Activated CD4-positive, alpha-beta memory T cell treated with anti-CD3 and anti-CD28 coated beads, Interleukin-2, amount 10 ng/mL, durations not matched to agents 7 days and 5 days (primary cell): ENCODE measurements at regions not wholly inside any gene's neighbourhood (a gene's known extent, or its start where the extent isn't known, plus 50 kb on each side); places are given as distances from the start of the nearest gene placed in this dataset.

Experiments used
- CTCF ChIA-PET: fragments of 350-600 bp; sonication (Branson Sonifier 250); formaldehyde crosslinking; loops from one replicate; lab custom pipeline; 2021; ENCODE audit warnings: antibody characterized with exemption, inconsistent platforms; lab: Charles Lee
- POLR2A ChIA-PET: fragments of 350-600 bp; sonication (Branson Sonifier 250); formaldehyde crosslinking; loops from one replicate; lab custom pipeline; 2021; ENCODE audit warnings: antibody characterized with exemption; lab: Charles Lee
- DNase-seq: peaks from one replicate; pipeline ENCODE4 v3.0.0-alpha.2; 2020
- H3K27ac Mint-ChIP-seq: one replicate; pipeline ENCODE4 v1.8.0; 2021; ENCODE audit warnings: mild to moderate bottlenecking, mixed read lengths
- H3K27me3 Mint-ChIP-seq: one replicate; pipeline ENCODE4 v1.8.0; 2021; ENCODE audit warnings: mixed read lengths
- H3K36me3 Mint-ChIP-seq: one replicate; pipeline ENCODE4 v1.8.0; 2021; ENCODE audit warnings: low read depth, mixed read lengths
- H3K4me1 Mint-ChIP-seq: one replicate; pipeline ENCODE4 v1.8.0; 2021; ENCODE audit warnings: mixed read lengths
- H3K4me3 Mint-ChIP-seq: one replicate; pipeline ENCODE4 v1.8.0; 2021; ENCODE audit warnings: mild to moderate bottlenecking, mixed read lengths
- H3K9me3 Mint-ChIP-seq: one replicate; pipeline ENCODE4 v1.8.0; 2021; ENCODE audit warnings: mixed read lengths

GRCh38 chr16:79658301-79659033, 57.9 kb upstream of the MAF start:
- Mint-ChIP-seq H3K9me3 (peaks cover 2% of the 10 kb centered on the region), H3K27ac (no peak overlapping the region), H3K27me3 (peaks cover 19% of the 10 kb centered on the region), H3K36me3 (peaks cover 8% of the 10 kb centered on the region), H3K4me3 (no peak overlapping the region), H3K4me1 (peaks cover 8% of the 10 kb centered on the region)
- peak; percentile 42 for DNase-seq
- ChIA-PET CTCF (no interaction called here), POLR2A (interaction anchor here (0.5 to 2.2 kb wide), 3 partner anchors 18 to 58 kb away, joined by 3 to 6 read pairs (median 3); partner anchors contain the start of gene MAF)

GRCh38 chr16:79656553-79657115, 56.1 kb upstream of the MAF start:
- no peak for DNase-seq
- Mint-ChIP-seq H3K36me3 (peaks cover 9% of the 10 kb centered on the region), H3K27ac (no peak overlapping the region), H3K9me3 (no peaks in the 10 kb centered on the region), H3K27me3 (peaks cover 12% of the 10 kb centered on the region), H3K4me3 (no peak overlapping the region), H3K4me1 (peaks cover 8% of the 10 kb centered on the region)
- POLR2A ChIA-PET, result interaction anchor here (0.9 kb wide), 1 partner anchor 25 kb away, joined by 3 read pairs; no protein-coding TSS in a partner anchor
- CTCF ChIA-PET, result no interaction called here

- DNase-seq, result no peak
- Mint-ChIP-seq H3K4me1 (peaks cover 6% of the 10 kb centered on the region), H3K9me3 (no peaks in the 10 kb centered on the region), H3K4me3 (no peak overlapping the region), H3K27me3 (peaks cover 7% of the 10 kb centered on the region), H3K27ac (no peak overlapping the region), H3K36me3 (peaks cover 4% of the 10 kb centered on the region)
- ChIA-PET POLR2A (interaction anchor here (1.6 kb wide), 1 partner anchor 53 kb away, joined by 5 read pairs; the partner anchor contains the start of gene MAF), CTCF (no interaction called here)
Measured at GRCh38 chr16:79653373-79653891, 52.9 kb upstream of the MAF start.

- ChIA-PET CTCF (interaction anchor here (1.3 kb wide), 1 partner anchor 9 kb away, joined by 3 read pairs; no protein-coding TSS in a partner anchor), POLR2A (interaction anchor here (0.9 kb wide), 1 partner anchor 15 kb away, joined by 3 read pairs; no protein-coding TSS in a partner anchor)
- Mint-ChIP-seq H3K9me3 (no peaks in the 10 kb centered on the region), H3K27ac (no peak overlapping the region), H3K36me3 (peaks cover 4% of the 10 kb centered on the region), H3K27me3 (peaks cover 9% of the 10 kb centered on the region), H3K4me1 (peaks cover 2% of the 10 kb centered on the region), H3K4me3 (no peak overlapping the region)
- no peak for DNase-seq
Measured at GRCh38 chr16:79651363-79651762, 50.8 kb upstream of the MAF start.
